ENCODE measurements at regions not wholly inside any gene's neighbourhood (a gene's known extent, or its start where the extent isn't known, plus 50 kb on each side); places are given as distances from the start of the nearest gene placed in this dataset.
A peak's percentile ranks its signal among the peaks of the same experiment; 100 is the strongest.

DNA sequence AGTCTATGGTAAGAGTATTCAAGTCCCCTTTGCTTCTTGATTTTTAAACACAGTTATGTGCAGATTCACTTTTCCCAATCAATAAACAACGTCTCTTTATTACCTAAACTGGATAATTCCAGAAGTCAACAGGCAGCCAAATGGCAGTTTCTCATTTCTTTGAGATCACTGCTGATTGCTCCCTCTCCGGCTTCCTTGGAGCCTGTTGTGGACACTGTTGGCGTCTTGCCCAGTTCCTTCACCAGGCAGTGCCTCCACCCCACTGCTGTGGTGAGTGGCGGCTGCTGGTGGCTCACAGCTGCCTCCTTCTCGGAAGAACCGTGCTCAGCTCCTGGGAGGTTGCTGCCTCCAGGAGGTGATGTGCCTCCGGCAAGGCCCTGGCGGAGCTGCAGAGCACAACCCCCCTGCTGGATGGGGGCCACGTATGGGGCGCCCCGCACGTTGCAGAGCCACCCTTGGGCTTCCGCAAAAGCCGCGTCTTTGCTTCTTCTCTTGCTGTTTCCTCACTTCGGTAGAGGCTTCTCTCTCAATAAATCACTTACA, 105.1 kb upstream of the CNKSR3 start:
- TF ChIP-seq, protein P1, sequence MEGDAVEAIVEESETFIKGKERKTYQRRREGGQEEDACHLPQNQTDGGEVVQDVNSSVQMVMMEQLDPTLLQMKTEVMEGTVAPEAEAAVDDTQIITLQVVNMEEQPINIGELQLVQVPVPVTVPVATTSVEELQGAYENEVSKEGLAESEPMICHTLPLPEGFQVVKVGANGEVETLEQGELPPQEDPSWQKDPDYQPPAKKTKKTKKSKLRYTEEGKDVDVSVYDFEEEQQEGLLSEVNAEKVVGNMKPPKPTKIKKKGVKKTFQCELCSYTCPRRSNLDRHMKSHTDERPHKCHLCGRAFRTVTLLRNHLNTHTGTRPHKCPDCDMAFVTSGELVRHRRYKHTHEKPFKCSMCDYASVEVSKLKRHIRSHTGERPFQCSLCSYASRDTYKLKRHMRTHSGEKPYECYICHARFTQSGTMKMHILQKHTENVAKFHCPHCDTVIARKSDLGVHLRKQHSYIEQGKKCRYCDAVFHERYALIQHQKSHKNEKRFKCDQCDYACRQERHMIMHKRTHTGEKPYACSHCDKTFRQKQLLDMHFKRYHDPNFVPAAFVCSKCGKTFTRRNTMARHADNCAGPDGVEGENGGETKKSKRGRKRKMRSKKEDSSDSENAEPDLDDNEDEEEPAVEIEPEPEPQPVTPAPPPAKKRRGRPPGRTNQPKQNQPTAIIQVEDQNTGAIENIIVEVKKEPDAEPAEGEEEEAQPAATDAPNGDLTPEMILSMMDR (conservative IDR thresholded peaks at IDR 0.05; ENCODE audit: low read depth, low read length) = peak; percentile 51
- peak overlapping the region; percentile 23 for H3K4me3 ChIP-seq (ENCODE audit: low read depth, low read length)
- DNase-seq (ENCODE audit: low read depth) = peak; percentile 64

DNA sequence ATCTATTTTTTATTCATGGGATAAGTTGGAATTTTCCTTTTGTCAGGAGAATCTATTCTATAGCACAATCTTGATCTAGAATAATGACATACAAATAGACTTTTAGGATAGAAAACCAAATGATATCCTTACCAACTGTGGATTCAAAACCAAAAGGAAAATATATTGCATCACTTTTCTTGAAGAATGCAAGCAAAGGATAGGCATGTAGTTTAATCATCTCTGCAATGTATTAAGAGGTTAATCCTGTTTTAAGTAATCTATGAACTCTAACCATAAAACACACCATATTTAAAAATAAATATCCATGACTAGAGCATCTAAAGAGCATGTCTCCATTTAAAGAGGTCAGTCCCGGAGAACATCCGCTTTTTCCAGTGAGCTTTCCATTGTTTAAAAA, 106.7 kb upstream of the CNKSR3 start:
- DNase-seq (ENCODE audit: low read depth) = no peak
- H3K4me3 ChIP-seq (ENCODE audit: low read depth, low read length) = no peak overlapping the region
- TF ChIP-seq, protein P1 (conservative IDR thresholded peaks at IDR 0.05; ENCODE audit: low read depth, low read length) = no peak

DNA sequence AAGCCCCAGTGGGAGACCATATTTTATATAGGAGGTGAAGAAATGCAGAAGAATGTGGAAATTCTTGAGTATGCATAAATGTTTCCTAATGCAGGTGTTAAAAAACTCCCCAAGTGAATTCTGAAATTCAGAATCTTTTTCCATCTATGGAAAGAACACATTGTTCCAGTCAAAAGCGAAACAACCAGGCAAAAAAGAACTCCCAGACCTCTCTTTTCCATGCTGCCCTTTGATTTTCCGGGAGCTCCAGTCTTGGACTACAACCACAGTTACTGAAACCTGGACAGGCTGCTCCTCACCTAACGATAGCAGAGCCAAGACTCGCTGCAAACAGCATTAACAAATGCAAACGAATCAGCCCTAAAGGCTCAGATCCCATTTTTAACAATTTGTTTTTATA, 108.7 kb upstream of the CNKSR3 start:
- no peak overlapping the region for H3K4me3 ChIP-seq (ENCODE audit: low read depth, low read length)
- TF ChIP-seq, protein P1 (conservative IDR thresholded peaks at IDR 0.05; ENCODE audit: low read depth, low read length) = no peak
- no peak for DNase-seq (ENCODE audit: low read depth)

DNA sequence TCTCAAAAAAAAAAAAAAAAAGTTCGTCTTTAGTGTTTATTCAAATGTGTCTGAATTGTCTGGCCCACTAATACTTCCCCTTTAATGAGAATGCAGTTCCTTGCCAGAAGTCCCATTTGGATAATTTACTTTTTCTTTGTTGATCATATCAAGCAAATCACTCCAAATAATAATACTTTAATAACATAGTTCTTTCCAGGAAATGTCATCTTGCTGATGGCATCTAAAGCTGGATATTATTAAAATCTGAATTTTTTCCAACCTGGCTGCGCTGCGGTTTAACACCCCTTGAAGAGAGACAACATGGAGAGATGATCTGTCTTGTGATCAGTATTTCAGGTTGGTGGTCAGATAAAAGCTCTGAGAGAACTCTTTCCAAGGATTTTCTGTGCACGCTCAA, 111.2 kb upstream of the CNKSR3 start:
- no peak overlapping the region for H3K4me3 ChIP-seq (ENCODE audit: low read depth, low read length)
- TF ChIP-seq, protein P1 (conservative IDR thresholded peaks at IDR 0.05; ENCODE audit: low read depth, low read length) = no peak
- DNase-seq (ENCODE audit: low read depth) = no peak

DNA sequence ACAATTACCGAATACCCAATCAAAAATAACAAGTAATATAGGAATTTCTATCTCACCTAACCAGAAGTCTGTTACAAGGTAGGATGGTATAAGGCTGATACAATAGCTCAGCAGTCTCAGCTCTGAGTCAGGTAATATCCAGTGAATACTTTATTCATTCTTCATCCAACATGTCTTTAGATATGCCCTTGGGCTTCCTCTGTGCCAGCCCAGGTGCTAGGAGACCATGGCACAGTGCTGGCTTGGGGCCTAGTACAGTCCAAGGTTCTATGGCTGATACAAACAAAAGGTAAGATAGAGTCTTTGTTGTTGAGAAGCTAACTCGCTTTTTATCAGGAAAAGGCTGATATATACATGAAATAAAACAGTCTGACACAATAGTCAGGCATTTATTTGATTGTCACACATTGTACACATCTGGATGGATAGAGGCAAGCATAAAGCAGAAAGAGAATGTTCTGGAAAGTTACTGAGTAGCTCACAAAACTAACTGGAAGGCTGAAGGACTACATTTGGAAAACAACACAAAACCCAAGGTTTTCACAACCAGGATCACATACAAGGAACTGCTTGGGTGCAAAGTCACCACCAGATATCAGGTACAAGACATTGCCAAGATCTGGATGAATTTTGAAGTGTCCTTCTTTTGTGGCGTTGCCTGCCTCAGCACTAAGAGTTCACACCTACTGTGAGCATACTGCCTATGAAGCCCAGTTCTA, 110.4 kb upstream of the SCAF8 start:
- TF ChIP-seq, protein P1 (conservative IDR thresholded peaks at IDR 0.05; ENCODE audit: low read depth, low read length) = no peak
- DNase-seq (ENCODE audit: low read depth) = no peak
- H3K4me3 ChIP-seq (ENCODE audit: low read depth, low read length) = no peak overlapping the region

DNA sequence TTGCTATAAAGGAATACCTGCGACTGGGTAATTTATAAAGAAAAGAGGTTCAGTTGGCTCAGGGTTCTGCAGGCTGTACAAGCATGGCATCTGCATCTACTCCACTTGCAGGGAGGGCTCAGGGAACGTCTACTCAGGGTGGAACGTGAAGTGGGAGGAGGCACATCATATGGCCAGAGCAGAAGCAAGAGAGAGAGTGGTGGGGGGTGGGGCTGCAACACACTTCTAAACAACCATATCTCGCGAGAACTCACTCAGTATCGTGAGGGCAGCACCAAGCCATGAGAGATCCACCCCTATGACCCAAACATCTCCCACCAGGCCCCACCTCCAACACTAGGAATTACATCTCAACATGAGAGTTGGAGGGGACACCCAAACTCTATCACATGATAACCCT, 109.8 kb upstream of the SCAF8 start:
- TF ChIP-seq, protein P1 (conservative IDR thresholded peaks at IDR 0.05; ENCODE audit: low read depth, low read length) = no peak
- DNase-seq (ENCODE audit: low read depth) = no peak
- H3K4me3 ChIP-seq (ENCODE audit: low read depth, low read length) = no peak overlapping the region

All from epithelial cell of proximal tubule (primary cell).